ENCODE measurements at regions not wholly inside any gene's neighbourhood (a gene's known extent, or its start where the extent isn't known, plus 50 kb on each side); places are given as distances from the start of the nearest gene placed in this dataset.

- H3K9me2 ChIP-seq (ENCODE audit: low read depth, low read length), result no peaks in the 10 kb centered on the region
- H3K9me3 ChIP-seq (ENCODE audit: low read length), result no peaks in the 10 kb centered on the region; the same call in 1 of the 2 replicates
- no peak for TF ChIP-seq CTCF (IDR thresholded peaks at IDR 0.05; ENCODE audit: low read length)
- TF ChIP-seq EZH2 (IDR thresholded peaks at IDR 0.05; ENCODE audit: borderline replicate concordance, low read length), result no peak
- H3K27ac ChIP-seq (ENCODE audit: low read depth, low read length, poor library complexity, severe bottlenecking), result no peak overlapping the region
- H3F3A ChIP-seq (ENCODE audit: insufficient read depth, low read length), result no peaks in the 10 kb centered on the region
- H2AFZ ChIP-seq (ENCODE audit: low read length), result no peak overlapping the region
- H3K9ac ChIP-seq (ENCODE audit: low read length), result no peak overlapping the region
- H4K20me1 ChIP-seq (ENCODE audit: insufficient read depth, low read length), result no peaks in the 10 kb centered on the region
- no peak overlapping the region for H3K4me2 ChIP-seq (ENCODE audit: low read length)
- H3K4me1 ChIP-seq (ENCODE audit: insufficient read depth, low read length, severe bottlenecking), result no peaks in the 10 kb centered on the region
- no peaks in the 10 kb centered on the region for H3K27me3 ChIP-seq (ENCODE audit: insufficient read depth, low read length)
- H3K79me2 ChIP-seq (ENCODE audit: insufficient read depth, low read length), result no peaks in the 10 kb centered on the region
- no peak overlapping the region for H3K4me3 ChIP-seq (ENCODE audit: low read depth, low read length, poor library complexity, severe bottlenecking)
- H3K36me3 ChIP-seq (ENCODE audit: insufficient read depth, low read length), result no peaks in the 10 kb centered on the region; the same call in 1 of the 2 replicates
Measured at GRCh38 chr4:85358831-85359230, 116.1 kb upstream of the ARHGAP24 start.

GRCh38 chr4:85362550-85362949, 112.4 kb upstream of the ARHGAP24 start:
- Histone ChIP-seq H3K36me3 (ENCODE audit: insufficient read depth, low read length) (no peaks in the 10 kb centered on the region; the same call in 1 of the 2 replicates), H4K20me1 (ENCODE audit: insufficient read depth, low read length) (no peaks in the 10 kb centered on the region), H3K9me3 (ENCODE audit: low read length) (no peaks in the 10 kb centered on the region), H3K4me1 (ENCODE audit: insufficient read depth, low read length, severe bottlenecking) (no peaks in the 10 kb centered on the region), H3K9me2 (ENCODE audit: low read depth, low read length) (no peaks in the 10 kb centered on the region), H3K27me3 (ENCODE audit: insufficient read depth, low read length) (no peaks in the 10 kb centered on the region), H3K79me2 (ENCODE audit: insufficient read depth, low read length) (no peaks in the 10 kb centered on the region), H2AFZ (ENCODE audit: low read length) (no peak overlapping the region), H3K4me2 (ENCODE audit: low read length) (no peak overlapping the region), H3F3A (ENCODE audit: insufficient read depth, low read length) (no peaks in the 10 kb centered on the region), H3K27ac (ENCODE audit: low read depth, low read length, poor library complexity, severe bottlenecking) (no peak overlapping the region), H3K9ac (ENCODE audit: low read length) (no peak overlapping the region), H3K4me3 (ENCODE audit: low read depth, low read length, poor library complexity, severe bottlenecking) (no peak overlapping the region)
- TF ChIP-seq CTCF (IDR thresholded peaks at IDR 0.05; ENCODE audit: low read length) (no peak), EZH2 (IDR thresholded peaks at IDR 0.05; ENCODE audit: borderline replicate concordance, low read length) (no peak)

GRCh38 chr4:85367815-85368214, 107.1 kb upstream of the ARHGAP24 start:
- H2AFZ ChIP-seq (ENCODE audit: low read length), result no peak overlapping the region
- H3K9me2 ChIP-seq (ENCODE audit: low read depth, low read length), result no peaks in the 10 kb centered on the region
- peaks cover 38% of the 10 kb centered on the region for H3K4me1 ChIP-seq (ENCODE audit: insufficient read depth, low read length, severe bottlenecking)
- no peaks in the 10 kb centered on the region for H3K27me3 ChIP-seq (ENCODE audit: insufficient read depth, low read length)
- H3K9me3 ChIP-seq (ENCODE audit: low read length), result no peaks in the 10 kb centered on the region
- H3K79me2 ChIP-seq (ENCODE audit: insufficient read depth, low read length), result no peaks in the 10 kb centered on the region
- TF ChIP-seq EZH2 (IDR thresholded peaks at IDR 0.05; ENCODE audit: borderline replicate concordance, low read length), result no peak
- no peak for TF ChIP-seq CTCF (IDR thresholded peaks at IDR 0.05; ENCODE audit: low read length)
- H4K20me1 ChIP-seq (ENCODE audit: insufficient read depth, low read length), result no peaks in the 10 kb centered on the region
- H3K4me3 ChIP-seq (ENCODE audit: low read depth, low read length, poor library complexity, severe bottlenecking), result no peak overlapping the region
- H3K27ac ChIP-seq (ENCODE audit: low read depth, low read length, poor library complexity, severe bottlenecking), result no peak overlapping the region
- no peak overlapping the region for H3K4me2 ChIP-seq (ENCODE audit: low read length)
- no peaks in the 10 kb centered on the region for H3K36me3 ChIP-seq (ENCODE audit: insufficient read depth, low read length)
- no peak overlapping the region for H3K9ac ChIP-seq (ENCODE audit: low read length)
- H3F3A ChIP-seq (ENCODE audit: insufficient read depth, low read length), result no peaks in the 10 kb centered on the region
